Motor neuron (in vitro differentiated cells): ENCODE measurements at regions not wholly inside any gene's neighbourhood (a gene's known extent, or its start where the extent isn't known, plus 50 kb on each side); places are given as distances from the start of the nearest gene placed in this dataset.
A peak's percentile ranks its signal among the peaks of the same experiment; 100 is the strongest.
"Not testable (repeated sequence)": the region's sequence is repeated elsewhere in the genome, so short reads cannot be mapped to it uniquely, and the experiment has no call there.

ENCODE experiments used
- ATAC-seq, 8 experiments: fragments of 200-7000 bp; cut with Tn5 transposase; replicated peaks in 6 of 8; 2 replicates each; pipeline ENCODE4 v1.8.0; 2021; ENCODE audit warnings: mild to moderate bottlenecking in 8 of 8, moderate library complexity in 8 of 8
- H3K27ac ChIP-seq, 2 donors: fragments of 250-450 bp; sonication (Bioruptor Pico); 2 replicates each; pipeline ENCODE4 v1.9.0; 2021; ENCODE audit warnings: antibody characterized with exemption in 2 of 2, mild to moderate bottlenecking in 2 of 2, moderate library complexity in 1 of 2
- H3K4me1 ChIP-seq, 2 donors: fragments of 250-450 bp; sonication (Bioruptor Pico); replicated peaks in 1 of 2; 2 replicates each; pipeline ENCODE4 v1.6.1; 2021; ENCODE audit warnings: antibody characterized with exemption in 2 of 2, mild to moderate bottlenecking in 2 of 2, moderate library complexity in 1 of 2
- H3K4me3 ChIP-seq, 5 donors: fragments of 250-450 bp; sonication (Bioruptor Pico); 2 replicates each; pipeline ENCODE4 v1.9.0; 2021; ENCODE audit warnings: antibody characterized with exemption in 5 of 5, mild to moderate bottlenecking in 5 of 5, moderate library complexity in 4 of 5
- WGBS, 10 experiments: fragments of 450-650 bp; shearing (Covaris generic); methylation state at CpG; one replicate each; pipeline ENCODE4 v1.0.0; 2022; 5-methylcytosine and 5-hydroxymethylcytosine counted together
- in situ Hi-C, 9 experiments: fragments of 400-800 bp; cut with MboI; loops; one replicate each; pipeline ENCODE4 v1.15.0; 2021; ENCODE audit warnings: low sequenced_read_pairs in 9 of 9, low pct_unique_long_range_greater_than_20kb in 2 of 9; ENCODE audit not compliant: unreplicated experiment in 9 of 9

GRCh38 chr17:45663772-45664171 is 120.3 kb upstream of the CRHR1 start:
- Histone ChIP-seq H3K27ac (no peak overlapping the region), H3K4me1 (peaks cover 0 to 9% of the 10 kb centered on the region in 2 donors), H3K4me3 (no peak overlapping the region)
- no peak for ATAC-seq
- WGBS, 10 experiments, result 0 to 89% (median 60%) methylated on average over 1 of the region's 1 CpG; no CpG with 5 or more reads in 5 of the 10 experiments
- in situ Hi-C loops, result loop anchor here in 1 of 9 experiments (10.0 kb wide), 1 partner anchor 51 kb away; no protein-coding TSS in a partner anchor

- Histone ChIP-seq H3K4me3 (no peak overlapping the region), H3K27ac (no peak overlapping the region), H3K4me1 (peaks cover 0 to 9% of the 10 kb centered on the region in 2 donors)
- no peak for ATAC-seq
- 0 to 72% (median 17%) methylated on average over 1 to 5 of the region's 6 CpGs; no CpG with 5 or more reads in 4 of the 10 experiments for WGBS, 10 experiments
- in situ Hi-C loops, result loop anchor here in 1 of 9 experiments (10.0 kb wide), 1 partner anchor 50 kb away; no protein-coding TSS in a partner anchor
Observed at GRCh38 chr17:45664921-45665320, 119.2 kb upstream of the CRHR1 start.

- no peak for ATAC-seq
- Histone ChIP-seq H3K4me1 (no peaks in the 10 kb centered on the region), H3K27ac (no peak overlapping the region), H3K4me3 (no peak overlapping the region)
- in situ Hi-C loops, result loop anchor here in 1 of 9 experiments (10.0 kb wide), 1 partner anchor 49 kb away; no protein-coding TSS in a partner anchor
- WGBS, 10 experiments, result 40 to 80% (median 66%) methylated on average over 1 to 2 of the region's 3 CpGs; no CpG with 5 or more reads in 5 of the 10 experiments
Observed at GRCh38 chr17:45666046-45666600, 118.0 kb upstream of the CRHR1 start.

- Histone ChIP-seq H3K4me1 (no peaks in the 10 kb centered on the region), H3K4me3 (no peak overlapping the region), H3K27ac (no peak overlapping the region)
- in situ Hi-C loops, result loop anchor here in 1 of 9 experiments (10.0 kb wide), 1 partner anchor 48 kb away; no protein-coding TSS in a partner anchor
- ATAC-seq, result no peak
- WGBS, 10 experiments, result 60 to 80% methylated on average over 1 to 3 of the region's 5 CpGs; no CpG with 5 or more reads in 8 of the 10 experiments
Observed at GRCh38 chr17:45666641-45667040, 117.5 kb upstream of the CRHR1 start.

- 0 to 90% (median 28%) methylated on average over 1 to 4 of the region's 6 CpGs; no CpG with 5 or more reads in 4 of the 10 experiments for WGBS, 10 experiments
- no peak for ATAC-seq
- Histone ChIP-seq H3K4me1 (no peaks in the 10 kb centered on the region), H3K4me3 (no peak overlapping the region), H3K27ac (no peak overlapping the region)
- in situ Hi-C loops, result loop anchor here in 1 of 9 experiments (10.0 kb wide), 1 partner anchor 47 kb away; no protein-coding TSS in a partner anchor
Observed at GRCh38 chr17:45667591-45668171, 116.4 kb upstream of the CRHR1 start.

- Histone ChIP-seq H3K4me1 (no peaks in the 10 kb centered on the region), H3K27ac (no peak overlapping the region), H3K4me3 (no peak overlapping the region)
- no peak for ATAC-seq
- in situ Hi-C loops, result loop anchor here in 1 of 9 experiments (10.0 kb wide), 1 partner anchor 46 kb away; no protein-coding TSS in a partner anchor
- WGBS, 10 experiments, result 20 to 83% (median 50%) methylated on average over 1 to 4 of the region's 4 CpGs; no CpG with 5 or more reads in 7 of the 10 experiments
Observed at GRCh38 chr17:45668316-45668715, 115.8 kb upstream of the CRHR1 start.

- H3K4me3 ChIP-seq, result no peak overlapping the region
- 61 to 100% (median 78%) methylated on average over 1 to 11 of the region's 16 CpGs; no CpG with 5 or more reads in 5 of the 10 experiments for WGBS, 10 experiments
- no peak for ATAC-seq
- in situ Hi-C loops, result no loop called here
- no peaks in the 10 kb centered on the region for H3K4me1 ChIP-seq
- no peak overlapping the region for H3K27ac ChIP-seq
Observed at GRCh38 chr17:45672301-45672700, 111.8 kb upstream of the CRHR1 start.

- Histone ChIP-seq H3K27ac (no peak overlapping the region), H3K4me3 (no peak overlapping the region), H3K4me1 (no peaks in the 10 kb centered on the region)
- ATAC-seq, result no peak
- 22 to 100% (median 80%) methylated on average over 1 to 4 of the region's 5 CpGs; no CpG with 5 or more reads in 1 of the 10 experiments for WGBS, 10 experiments
- in situ Hi-C loops, result no loop called here
Observed at GRCh38 chr17:45672792-45673191, 111.3 kb upstream of the CRHR1 start.

GRCh38 chr17:45673759-45674158 is 110.4 kb upstream of the CRHR1 start:
- H3K4me3 ChIP-seq, H3K4me1 ChIP-seq, H3K27ac ChIP-seq, in situ Hi-C loops, ATAC-seq: not testable (repeated sequence)
- WGBS, 10 experiments, result 0 to 100% (median 79%) methylated on average over 1 of the region's 5 CpGs; no CpG with 5 or more reads in 6 of the 10 experiments

- ATAC-seq, result no peak
- 0 to 100% (median 54%) methylated on average over 1 to 6 of the region's 7 CpGs; no CpG with 5 or more reads in 4 of the 10 experiments for WGBS, 10 experiments
- Histone ChIP-seq H3K27ac (no peak overlapping the region), H3K4me3 (no peak overlapping the region), H3K4me1 (no peaks in the 10 kb centered on the region)
- in situ Hi-C loops, result no loop called here
Observed at GRCh38 chr17:45675012-45675411, 109.1 kb upstream of the CRHR1 start.

- H3K4me3 ChIP-seq, result no peak overlapping the region
- H3K27ac ChIP-seq, result no peak overlapping the region
- in situ Hi-C loops, result no loop called here
- WGBS, 10 experiments, result 0 to 100% (median 60%) methylated on average over 1 to 3 of the region's 3 CpGs; no CpG with 5 or more reads in 3 of the 10 experiments
- ATAC-seq, result no peak
- H3K4me1 ChIP-seq, result no peaks in the 10 kb centered on the region
Observed at GRCh38 chr17:45675892-45676291, 108.2 kb upstream of the CRHR1 start.

GRCh38 chr17:45676695-45677094 is 107.4 kb upstream of the CRHR1 start:
- in situ Hi-C loops, result no loop called here
- ATAC-seq, result no peak
- WGBS, 10 experiments, result 0 to 86% (median 75%) methylated on average over 1 to 5 of the region's 6 CpGs; no CpG with 5 or more reads in 4 of the 10 experiments
- H3K4me1 ChIP-seq, result no peaks in the 10 kb centered on the region
- H3K27ac ChIP-seq, result no peak overlapping the region
- H3K4me3 ChIP-seq, result no peak overlapping the region

GRCh38 chr17:45677770-45678169 is 106.3 kb upstream of the CRHR1 start:
- Histone ChIP-seq H3K4me1 (no peaks in the 10 kb centered on the region), H3K4me3 (no peak overlapping the region), H3K27ac (no peak overlapping the region)
- in situ Hi-C loops, result no loop called here
- WGBS, 10 experiments, result 0 to 56% (median 0%) methylated on average over 1 of the region's 3 CpGs; no CpG with 5 or more reads in 7 of the 10 experiments
- ATAC-seq, result peak in 2 of 8 experiments; percentile 98 to 99
